ENCODE measurements at regions not wholly inside any gene's neighbourhood (a gene's known extent, or its start where the extent isn't known, plus 50 kb on each side); places are given as distances from the start of the nearest gene placed in this dataset.

GRCh38 chr2:226649871-226650660 is 149.6 kb downstream of the IRS1 start (continued):
- TF ChIP-seq ZNF687 (CRISPR knock-in tag; IDR thresholded peaks at IDR 0.05) (peak; percentile 89), SRSF4 (IDR thresholded peaks at IDR 0.05; ENCODE audit: low read depth, low read length, poor library complexity, severe bottlenecking) (no peak), PBX3 (CRISPR knock-in tag; IDR thresholded peaks at IDR 0.05; ENCODE audit: borderline replicate concordance) (peak; percentile 25; the same call in 1 of the 2 replicates), MTF1 (CRISPR knock-in tag; IDR thresholded peaks at IDR 0.05) (0 out of 2 replicates have a peak, but pooled peaks have one; percentile 63), XBP1 (CRISPR knock-in tag; IDR thresholded peaks at IDR 0.05) (peak; percentile 90; the same call in 1 of the 2 replicates), PHF21A (CRISPR knock-in tag; IDR thresholded peaks at IDR 0.05) (peak; percentile 83; the same call in 1 of the 2 replicates), CTCF (CRISPR knock-in tag; IDR thresholded peaks at IDR 0.05) (no peak), RARG (CRISPR knock-in tag; IDR thresholded peaks at IDR 0.05; ENCODE audit: low read depth) (no peak), ZNF275 (CRISPR knock-in tag; IDR thresholded peaks at IDR 0.05; ENCODE audit: borderline replicate concordance) (no peak), AHR (CRISPR knock-in tag; IDR thresholded peaks at IDR 0.05) (peak; percentile 62; the same call in 1 of the 2 replicates), ZNF18 (CRISPR knock-in tag; IDR thresholded peaks at IDR 0.05; ENCODE audit: insufficient replicate concordance) (no peak)
